ENCODE measurements at regions not wholly inside any gene's neighbourhood (a gene's known extent, or its start where the extent isn't known, plus 50 kb on each side); places are given as distances from the start of the nearest gene placed in this dataset.

GRCh38 chr1:11414926-11415538, 63.9 kb upstream of the DISP3 start:
- no peak for DNase-seq

GRCh38 chr1:11417162-11417561, 61.8 kb upstream of the DISP3 start:
- DNase-seq, result no peak

GRCh38 chr1:11418056-11418455, 60.9 kb upstream of the DISP3 start:
- no peak for DNase-seq

- DNase-seq, result no peak
These were observed 57.5 kb upstream of the DISP3 start for GRCh38 chr1:11421443-11421842.

- no peak for DNase-seq
These were observed 56.3 kb upstream of the DISP3 start for GRCh38 chr1:11422686-11423085.

GRCh38 chr1:11426617-11427016, 52.3 kb upstream of the DISP3 start:
- DNase-seq, result no peak

- DNase-seq, result no peak
These were observed 50.2 kb upstream of the DISP3 start for GRCh38 chr1:11428789-11429188.
